ENCODE measurements at regions not wholly inside any gene's neighbourhood (a gene's known extent, or its start where the extent isn't known, plus 50 kb on each side); places are given as distances from the start of the nearest gene placed in this dataset.

GRCh38 chr1:59055908-59056719, 240.8 kb upstream of the FGGY start:
- no peak for DNase-seq (ENCODE audit: low read depth)

- peak; percentile 81 for DNase-seq (ENCODE audit: low read depth)
These were observed 239.6 kb upstream of the FGGY start for GRCh38 chr1:59057211-59057694.

- DNase-seq (ENCODE audit: low read depth): no peak
These were observed 239.1 kb upstream of the FGGY start for GRCh38 chr1:59057796-59058195.

- no peak for DNase-seq (ENCODE audit: low read depth)
These were observed 238.0 kb upstream of the FGGY start for GRCh38 chr1:59058665-59059439.

- DNase-seq (ENCODE audit: low read depth): peak; percentile 59
These were observed 235.0 kb upstream of the FGGY start for GRCh38 chr1:59061876-59062275.

- peak; percentile 67 for DNase-seq (ENCODE audit: low read depth)
These were observed 234.2 kb upstream of the FGGY start for GRCh38 chr1:59062743-59063142.

GRCh38 chr1:59063501-59063900, 233.4 kb upstream of the FGGY start:
- no peak for DNase-seq (ENCODE audit: low read depth)

GRCh38 chr1:59064592-59064991, 232.3 kb upstream of the FGGY start:
- DNase-seq (ENCODE audit: low read depth): no peak

- DNase-seq (ENCODE audit: low read depth): no peak
These were observed 230.7 kb upstream of the FGGY start for GRCh38 chr1:59066236-59066635.

- DNase-seq (ENCODE audit: low read depth): no peak
These were observed 226.3 kb upstream of the FGGY start for GRCh38 chr1:59070610-59071009.

- no peak for DNase-seq (ENCODE audit: low read depth)
These were observed 225.6 kb upstream of the FGGY start for GRCh38 chr1:59071289-59071688.

GRCh38 chr1:59071876-59072582, 224.9 kb upstream of the FGGY start:
- DNase-seq (ENCODE audit: low read depth): peak; percentile 47

- no peak for DNase-seq (ENCODE audit: low read depth)
These were observed 224.3 kb upstream of the FGGY start for GRCh38 chr1:59072583-59072947.

GRCh38 chr1:59074598-59074997, 222.3 kb upstream of the FGGY start:
- no peak for DNase-seq (ENCODE audit: low read depth)

- DNase-seq (ENCODE audit: low read depth): no peak
These were observed 221.9 kb upstream of the FGGY start for GRCh38 chr1:59075021-59075420.

GRCh38 chr1:59076612-59077011, 220.3 kb upstream of the FGGY start:
- no peak for DNase-seq (ENCODE audit: low read depth)

GRCh38 chr1:59077466-59078069, 219.3 kb upstream of the FGGY start:
- DNase-seq (ENCODE audit: low read depth): no peak

GRCh38 chr1:59078070-59078800, 218.7 kb upstream of the FGGY start:
- DNase-seq (ENCODE audit: low read depth): peak; percentile 63

- DNase-seq (ENCODE audit: low read depth): no peak
These were observed 218.0 kb upstream of the FGGY start for GRCh38 chr1:59078866-59079265.

- DNase-seq (ENCODE audit: low read depth): peak; percentile 58
These were observed 217.3 kb upstream of the FGGY start for GRCh38 chr1:59079434-59080140.

- no peak for DNase-seq (ENCODE audit: low read depth)
These were observed 215.7 kb upstream of the FGGY start for GRCh38 chr1:59081181-59081580.
